LNCaP clone FGC (cell line): ENCODE measurements at regions not wholly inside any gene's neighbourhood (a gene's known extent, or its start where the extent isn't known, plus 50 kb on each side); places are given as distances from the start of the nearest gene placed in this dataset.

Experiments used
- DNase-seq: peaks from one replicate; pipeline ENCODE4 v3.0.0-alpha.2; 2011; ENCODE audit warnings: low read depth
- H3K4me3 ChIP-seq: 2 replicates; pipeline ENCODE4 v1.5.1; 2011; ENCODE audit warnings: mild to moderate bottlenecking, low read depth, low read length, control low read depth
- TF ChIP-seq, protein P1 (sequence below): IDR thresholded peaks from 2 replicates; pipeline ENCODE4 v1.5.1; 2012; ENCODE audit warnings: mild to moderate bottlenecking; ENCODE audit not compliant: control insufficient read depth, insufficient read depth; ENCODE audit errors: extremely low read depth

DNA sequence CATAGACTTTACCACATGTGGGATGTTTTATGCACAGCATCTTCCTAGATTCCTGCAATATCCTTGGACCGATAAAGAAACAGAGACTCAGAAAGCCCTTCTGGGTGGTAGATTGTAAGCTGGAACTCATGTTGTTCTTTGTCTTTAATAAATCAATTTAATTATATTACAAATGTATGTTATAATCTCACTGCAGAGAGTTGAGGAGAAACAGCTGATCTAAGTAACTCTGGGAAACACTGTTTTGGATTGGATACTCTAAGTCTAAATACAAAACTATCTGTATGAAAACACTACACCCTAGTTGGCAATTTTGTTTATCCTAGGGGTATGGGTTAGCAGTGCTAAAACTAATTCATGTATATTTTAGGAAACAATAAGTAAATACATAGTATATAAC, 1015.2 kb downstream of the XPNPEP1 start:
- TF ChIP-seq, protein P1, sequence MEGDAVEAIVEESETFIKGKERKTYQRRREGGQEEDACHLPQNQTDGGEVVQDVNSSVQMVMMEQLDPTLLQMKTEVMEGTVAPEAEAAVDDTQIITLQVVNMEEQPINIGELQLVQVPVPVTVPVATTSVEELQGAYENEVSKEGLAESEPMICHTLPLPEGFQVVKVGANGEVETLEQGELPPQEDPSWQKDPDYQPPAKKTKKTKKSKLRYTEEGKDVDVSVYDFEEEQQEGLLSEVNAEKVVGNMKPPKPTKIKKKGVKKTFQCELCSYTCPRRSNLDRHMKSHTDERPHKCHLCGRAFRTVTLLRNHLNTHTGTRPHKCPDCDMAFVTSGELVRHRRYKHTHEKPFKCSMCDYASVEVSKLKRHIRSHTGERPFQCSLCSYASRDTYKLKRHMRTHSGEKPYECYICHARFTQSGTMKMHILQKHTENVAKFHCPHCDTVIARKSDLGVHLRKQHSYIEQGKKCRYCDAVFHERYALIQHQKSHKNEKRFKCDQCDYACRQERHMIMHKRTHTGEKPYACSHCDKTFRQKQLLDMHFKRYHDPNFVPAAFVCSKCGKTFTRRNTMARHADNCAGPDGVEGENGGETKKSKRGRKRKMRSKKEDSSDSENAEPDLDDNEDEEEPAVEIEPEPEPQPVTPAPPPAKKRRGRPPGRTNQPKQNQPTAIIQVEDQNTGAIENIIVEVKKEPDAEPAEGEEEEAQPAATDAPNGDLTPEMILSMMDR = no peak
- no peak overlapping the region for H3K4me3 ChIP-seq
- no peak for DNase-seq

DNA sequence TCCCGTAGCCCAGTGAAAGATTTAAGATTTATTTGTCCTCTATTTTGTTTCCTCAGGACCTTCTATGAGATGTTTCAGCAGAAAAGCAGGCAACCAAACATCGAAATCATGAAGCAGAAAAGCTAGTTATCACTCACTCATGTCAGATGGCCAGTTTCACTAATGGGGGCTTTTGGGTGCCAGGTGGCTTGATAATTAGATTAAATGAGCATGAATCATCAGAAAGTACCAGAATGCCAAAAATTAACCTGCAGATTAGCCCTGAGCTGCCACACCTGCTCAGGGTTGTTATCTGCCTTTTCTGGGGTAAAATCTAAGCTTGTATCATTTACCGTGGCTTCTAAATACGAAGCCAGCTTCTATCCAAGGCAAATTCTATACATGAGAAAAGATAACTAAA, 1017.5 kb downstream of the XPNPEP1 start:
- TF ChIP-seq, protein P1 = no peak
- H3K4me3 ChIP-seq = no peak overlapping the region
- DNase-seq = no peak

- H3K4me3 ChIP-seq = no peak overlapping the region
- TF ChIP-seq, protein P1 = no peak
- no peak for DNase-seq
Observed at GRCh38 chr10:108905171-108905570, 1018.1 kb downstream of the XPNPEP1 start.

DNA sequence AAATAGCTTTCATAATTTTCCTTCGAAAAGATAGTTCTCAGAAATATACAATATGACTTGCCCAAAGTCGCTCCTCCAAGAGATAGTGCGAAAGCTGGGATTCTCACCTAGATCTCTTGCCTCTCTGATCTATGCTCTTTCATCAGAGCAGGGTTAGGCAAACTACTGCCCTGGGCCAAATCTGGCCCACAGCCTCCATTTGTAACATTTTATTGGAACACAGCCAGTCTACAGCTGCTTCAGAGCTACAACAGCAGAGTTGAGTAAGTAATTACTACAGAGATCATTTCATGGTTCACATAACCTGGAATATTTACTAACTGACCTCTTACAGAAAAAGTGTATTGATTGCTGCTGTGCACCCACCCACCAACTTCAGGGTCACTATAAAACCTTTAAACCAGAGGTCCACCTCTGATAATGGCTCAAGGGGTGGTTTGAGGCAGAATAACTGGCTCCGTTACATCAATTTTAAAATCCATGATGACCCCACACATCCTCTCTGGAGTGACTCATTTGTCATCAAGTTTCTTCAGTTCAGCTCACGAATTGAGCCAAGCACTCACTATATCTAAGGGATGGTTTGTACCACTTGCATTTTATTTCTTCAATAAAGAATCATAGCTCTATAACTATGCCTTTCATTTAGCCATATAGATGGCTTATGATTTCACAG, 1019.0 kb downstream of the XPNPEP1 start:
- TF ChIP-seq, protein P1 = no peak
- no peak for DNase-seq
- no peak overlapping the region for H3K4me3 ChIP-seq

- DNase-seq = no peak
- H3K4me3 ChIP-seq = no peak overlapping the region
- TF ChIP-seq, protein P1 = no peak
Observed at GRCh38 chr10:108902619-108903285, 1020.6 kb downstream of the XPNPEP1 start.

- H3K4me3 ChIP-seq = no peak overlapping the region
- no peak for DNase-seq
- TF ChIP-seq, protein P1 = no peak
Observed at GRCh38 chr10:108901781-108902618, 1021.3 kb downstream of the XPNPEP1 start.
